Astrocyte of the cerebellum (primary cell): ENCODE measurements at regions not wholly inside any gene's neighbourhood (a gene's known extent, or its start where the extent isn't known, plus 50 kb on each side); places are given as distances from the start of the nearest gene placed in this dataset.

Experiments used
- DNase-seq: peaks from one replicate; pipeline ENCODE4 v3.0.0-alpha.2; 2011; ENCODE audit warnings: low read depth
- H3K4me3 ChIP-seq: 2 replicates; pipeline ENCODE4 v1.5.1; 2011; ENCODE audit warnings: mild to moderate bottlenecking, low read depth, low read length, moderate library complexity
- CTCF ChIP-seq: IDR thresholded peaks from 2 replicates; pipeline ENCODE4 v1.5.1; 2012; ENCODE audit warnings: low read length, low read depth, moderate library complexity, mild to moderate bottlenecking; ENCODE audit errors: missing control alignments
- in situ Hi-C: cut with HindIII; loops from 2 replicates; pipeline ENCODE4 v1.10.0; 2017; ENCODE audit warnings: low sequenced_read_pairs

- DNase-seq, result no peak
- no peak overlapping the region for H3K4me3 ChIP-seq
- no peak for TF ChIP-seq CTCF
- in situ Hi-C loops, result no loop called here
Measured at GRCh38 chr9:90948156-90948555, 146.5 kb downstream of the SYK start.

GRCh38 chr9:90950600-90950999, 149.0 kb downstream of the SYK start:
- in situ Hi-C loops, result no loop called here
- TF ChIP-seq CTCF, result no peak
- no peak overlapping the region for H3K4me3 ChIP-seq
- no peak for DNase-seq

GRCh38 chr9:90953200-90953599, 151.6 kb downstream of the SYK start:
- H3K4me3 ChIP-seq, result no peak overlapping the region
- in situ Hi-C loops, result no loop called here
- no peak for DNase-seq
- TF ChIP-seq CTCF, result no peak

- in situ Hi-C loops, result no loop called here
- TF ChIP-seq CTCF, result no peak
- H3K4me3 ChIP-seq, result no peak overlapping the region
- no peak for DNase-seq
Measured at GRCh38 chr9:90953805-90954204, 152.2 kb downstream of the SYK start.

- TF ChIP-seq CTCF, result no peak
- no peak overlapping the region for H3K4me3 ChIP-seq
- no peak for DNase-seq
- in situ Hi-C loops, result no loop called here
Measured at GRCh38 chr9:90956026-90956810, 154.6 kb downstream of the SYK start.

- TF ChIP-seq CTCF, result no peak
- in situ Hi-C loops, result no loop called here
- no peak for DNase-seq
- H3K4me3 ChIP-seq, result no peak overlapping the region
Measured at GRCh38 chr9:90958328-90958727, 156.7 kb downstream of the SYK start.

GRCh38 chr9:90960941-90961340, 159.3 kb downstream of the SYK start:
- TF ChIP-seq CTCF, result no peak
- no peak for DNase-seq
- H3K4me3 ChIP-seq, result no peak overlapping the region
- in situ Hi-C loops, result no loop called here
